NCI-H226 (cell line): ENCODE measurements at regions not wholly inside any gene's neighbourhood (a gene's known extent, or its start where the extent isn't known, plus 50 kb on each side); places are given as distances from the start of the nearest gene placed in this dataset.
"Not testable (repeated sequence)": the region's sequence is repeated elsewhere in the genome, so short reads cannot be mapped to it uniquely, and the experiment has no call there.

Experiments used
- DNase-seq: peaks from one replicate; pipeline ENCODE4 v3.0.0-alpha.2; 2015

GRCh38 chr3:124325248-124325647, 333.3 kb upstream of the ROPN1 start:
- DNase-seq: no peak

- no peak for DNase-seq
These were observed 337.8 kb upstream of the ROPN1 start for GRCh38 chr3:124329723-124330122.

- DNase-seq: no peak
These were observed 342.2 kb upstream of the ROPN1 start for GRCh38 chr3:124333931-124334640.

- no peak for DNase-seq
These were observed 344.2 kb upstream of the ROPN1 start for GRCh38 chr3:124336067-124336656.

GRCh38 chr3:124345845-124346244, 353.9 kb upstream of the ROPN1 start:
- DNase-seq: no peak

- DNase-seq: no peak
These were observed 354.6 kb upstream of the ROPN1 start for GRCh38 chr3:124346487-124346886.

- DNase-seq: no peak
These were observed 355.5 kb upstream of the ROPN1 start for GRCh38 chr3:124347418-124347817.

- not testable (repeated sequence) for DNase-seq
These were observed 356.6 kb upstream of the ROPN1 start for GRCh38 chr3:124348555-124348954.

GRCh38 chr3:124351430-124352148, 359.7 kb upstream of the ROPN1 start:
- peak; percentile 28 for DNase-seq

- DNase-seq: no peak
These were observed 360.2 kb upstream of the ROPN1 start for GRCh38 chr3:124352149-124352539.

- no peak for DNase-seq
These were observed 361.8 kb upstream of the ROPN1 start for GRCh38 chr3:124353691-124354090.

- no peak for DNase-seq
These were observed 362.2 kb upstream of the ROPN1 start for GRCh38 chr3:124354150-124354549.

GRCh38 chr3:124358156-124358555, 366.2 kb upstream of the ROPN1 start:
- DNase-seq: no peak

GRCh38 chr3:124360155-124360554, 368.2 kb upstream of the ROPN1 start:
- no peak for DNase-seq

GRCh38 chr3:124360563-124360962, 368.6 kb upstream of the ROPN1 start:
- DNase-seq: no peak

- no peak for DNase-seq
These were observed 368.7 kb upstream of the UMPS start for GRCh38 chr3:124361566-124361965.

- DNase-seq: no peak
These were observed 367.8 kb upstream of the UMPS start for GRCh38 chr3:124362455-124362854.

GRCh38 chr3:124363476-124363875, 366.8 kb upstream of the UMPS start:
- DNase-seq: peak; percentile 43

- no peak for DNase-seq
These were observed 365.8 kb upstream of the UMPS start for GRCh38 chr3:124364317-124365020.

- DNase-seq: not testable (repeated sequence)
These were observed 363.6 kb upstream of the UMPS start for GRCh38 chr3:124366655-124367054.

GRCh38 chr3:124372775-124373174, 357.5 kb upstream of the UMPS start:
- no peak for DNase-seq

- no peak for DNase-seq
These were observed 356.7 kb upstream of the UMPS start for GRCh38 chr3:124373524-124373923.

- DNase-seq: no peak
These were observed 355.7 kb upstream of the UMPS start for GRCh38 chr3:124374583-124374982.
